ENCODE measurements at regions not wholly inside any gene's neighbourhood (a gene's known extent, or its start where the extent isn't known, plus 50 kb on each side); places are given as distances from the start of the nearest gene placed in this dataset.

DNA sequence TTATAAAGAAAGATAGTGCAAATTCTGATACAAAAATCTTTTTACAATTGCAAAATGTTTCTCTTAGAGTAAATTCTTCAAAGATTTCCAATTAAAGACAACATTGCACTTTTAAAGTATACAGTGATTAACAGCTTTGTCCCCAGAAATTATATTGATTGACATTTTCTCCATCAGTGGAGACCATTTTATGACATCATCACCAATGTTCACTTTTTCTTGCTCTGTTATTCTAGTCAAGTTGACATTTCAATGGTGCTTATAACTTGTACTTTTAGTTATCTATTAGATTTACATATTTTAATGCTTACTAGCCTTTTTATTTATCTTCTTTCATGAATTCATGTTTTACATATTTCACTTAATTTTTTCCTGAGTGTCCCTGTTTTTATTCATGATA lies 524.8 kb downstream of the HAO1 start:
- DNase-seq (ENCODE audit: low spot score), result no peak

DNA sequence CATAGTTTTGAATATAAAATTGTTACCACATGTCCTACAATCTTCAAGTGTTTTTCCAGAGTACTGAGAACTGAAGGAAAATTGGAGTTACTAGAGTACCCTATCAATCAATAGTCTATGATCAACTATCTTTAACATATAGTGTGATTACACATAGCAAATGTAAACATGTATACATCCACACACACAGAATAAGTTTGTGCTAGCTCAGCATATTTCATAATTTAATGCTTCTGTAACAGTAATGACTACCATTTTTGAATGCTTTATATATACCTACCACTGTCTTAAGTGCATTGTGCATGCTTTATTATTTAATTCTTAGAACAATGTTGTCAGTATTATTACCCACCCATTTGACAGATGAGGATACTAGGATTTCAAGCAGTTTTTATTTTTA lies 523.9 kb downstream of the HAO1 start:
- DNase-seq (ENCODE audit: low spot score), result no peak

DNA sequence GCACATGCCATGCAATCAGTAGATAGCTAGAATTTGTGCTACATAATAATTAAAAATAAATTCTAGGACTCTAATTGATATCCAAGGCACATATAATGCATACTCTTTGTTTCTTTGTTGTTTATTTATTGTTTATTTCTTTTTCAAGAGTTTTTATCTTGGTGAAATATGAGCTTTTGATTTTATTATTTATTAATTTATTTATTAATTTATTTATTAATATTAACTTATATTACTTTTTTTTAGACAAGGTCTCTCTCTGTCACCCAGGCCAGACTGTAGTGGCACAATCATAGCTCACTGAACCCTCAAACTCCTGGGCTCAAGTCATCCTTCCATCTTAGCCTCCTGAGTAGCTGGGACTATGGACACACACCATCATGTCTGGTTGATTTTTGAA lies 519.9 kb downstream of the HAO1 start:
- DNase-seq (ENCODE audit: low spot score), result no peak

DNA sequence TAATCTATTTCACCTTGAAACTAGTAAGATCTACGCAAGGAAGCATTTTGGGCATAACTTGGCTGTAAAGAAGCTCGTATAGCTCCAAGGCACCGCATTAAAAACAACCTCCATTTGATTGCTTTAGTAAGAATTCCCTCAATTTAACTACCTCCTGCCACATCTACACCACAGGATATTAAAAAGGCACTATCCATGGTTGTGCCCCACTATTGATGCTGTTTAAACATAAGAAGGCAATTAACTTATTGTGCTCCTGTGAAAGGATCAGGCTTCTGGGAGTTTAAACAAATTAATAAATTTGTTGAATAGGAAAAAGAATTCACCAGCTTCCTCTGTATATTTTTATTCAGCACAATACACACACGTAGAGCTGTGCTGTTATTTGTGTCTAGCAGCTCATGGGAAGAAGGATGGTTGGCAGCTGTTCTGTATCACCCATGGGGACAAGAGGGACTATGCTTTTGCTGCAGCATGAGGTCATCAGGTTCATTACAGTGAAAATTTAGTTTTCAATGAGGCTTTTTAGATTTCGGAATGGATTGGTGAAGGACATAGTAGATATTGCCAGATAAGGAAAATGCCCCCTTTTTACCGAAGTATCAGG lies 513.3 kb downstream of the HAO1 start:
- DNase-seq (ENCODE audit: low spot score), result no peak

DNA sequence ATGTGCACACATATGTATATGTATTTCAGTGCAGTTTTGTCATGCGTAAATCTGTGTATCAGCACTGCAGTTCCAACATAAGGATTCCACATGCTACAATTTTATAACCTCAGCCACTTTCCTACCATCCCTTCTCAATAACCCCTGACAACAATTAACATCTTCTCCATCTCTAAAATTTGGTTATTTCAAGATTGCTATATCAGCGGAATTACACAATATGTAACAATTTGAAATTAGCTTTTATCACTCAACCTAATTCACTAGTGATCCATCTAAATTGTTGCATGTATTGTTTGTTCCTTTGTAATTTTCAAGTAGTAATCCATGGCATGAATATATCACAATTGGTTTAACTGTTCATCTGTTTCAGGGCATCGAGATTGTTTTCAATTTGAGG lies 511.3 kb downstream of the HAO1 start:
- no peak for DNase-seq (ENCODE audit: low spot score)

DNA sequence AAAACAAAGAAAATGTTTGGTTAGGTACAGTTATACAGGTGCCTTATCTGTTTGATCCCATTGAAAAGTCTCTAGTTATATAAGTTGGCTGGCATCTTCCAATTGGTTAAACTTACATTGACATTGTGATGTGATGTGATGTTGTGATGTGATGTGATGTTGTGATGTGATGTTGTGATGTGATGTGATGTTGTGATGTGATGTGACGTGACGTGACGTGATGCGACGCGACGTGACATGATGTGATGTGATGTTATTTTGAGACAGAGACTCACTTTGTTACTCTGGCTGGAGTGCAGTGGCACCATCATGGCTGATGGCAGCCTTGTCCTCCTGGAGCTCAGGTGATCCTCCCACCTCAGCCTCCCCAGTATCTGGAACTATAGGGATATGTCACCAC lies 507.6 kb downstream of the HAO1 start:
- DNase-seq (ENCODE audit: low spot score), result no peak

DNA sequence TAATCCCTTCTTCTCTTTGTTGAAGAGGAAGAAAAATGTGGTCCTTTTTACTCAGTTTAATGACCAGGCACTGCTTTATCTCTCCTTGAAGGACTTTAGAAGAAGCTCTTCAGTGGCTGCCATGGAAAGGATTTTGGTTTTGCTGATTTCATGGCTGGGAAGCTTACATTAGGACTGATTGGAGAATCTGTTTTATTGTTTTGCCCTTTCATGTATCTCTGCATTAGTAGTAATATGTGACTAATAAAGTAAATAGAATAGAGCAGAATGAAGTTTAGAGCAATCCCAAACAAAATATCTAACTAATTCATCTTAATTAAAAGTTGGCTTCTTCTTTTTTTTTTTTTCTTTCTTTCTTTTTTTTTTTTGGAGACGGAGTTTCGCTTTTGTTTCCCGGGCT lies 502.9 kb downstream of the HAO1 start:
- DNase-seq (ENCODE audit: low spot score), result no peak

DNA sequence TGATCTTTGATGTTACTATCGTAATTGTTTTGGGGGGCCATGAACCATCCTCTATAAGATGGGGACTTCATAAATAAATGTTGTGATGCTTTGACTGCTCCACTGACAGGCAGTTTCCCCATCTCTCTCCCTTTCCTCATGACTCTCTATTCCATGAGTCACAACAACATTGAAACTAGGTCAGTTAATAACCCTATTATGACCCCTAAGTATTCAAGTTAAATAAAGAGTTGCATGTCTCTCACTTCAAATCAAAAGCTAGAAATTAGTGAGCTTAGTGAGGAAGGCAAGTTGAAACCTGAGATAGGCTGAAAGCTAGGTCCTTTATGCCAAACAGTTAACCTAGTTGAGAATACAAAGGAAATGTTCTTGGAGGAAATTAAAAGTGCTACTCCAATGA lies 491.0 kb downstream of the HAO1 start:
- no peak for DNase-seq (ENCODE audit: low spot score)

DNA sequence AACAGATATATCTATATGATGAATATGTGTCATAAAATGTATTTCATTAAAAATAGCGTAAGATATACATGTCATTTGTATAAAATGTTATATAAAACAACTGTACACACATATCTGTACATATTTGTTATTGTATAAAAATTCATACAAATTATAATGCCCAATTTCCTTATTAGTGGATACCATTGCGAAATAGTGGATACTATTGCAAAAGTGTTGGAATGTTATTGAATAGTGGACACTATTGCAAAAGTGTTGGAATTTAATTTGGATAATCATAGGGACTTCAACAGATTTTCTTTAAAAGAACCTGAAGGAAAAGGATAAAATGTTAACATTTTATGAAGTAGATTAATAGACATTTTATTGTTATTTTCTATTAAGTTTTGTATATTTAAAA lies 487.4 kb downstream of the HAO1 start:
- DNase-seq (ENCODE audit: low spot score), result no peak

DNA sequence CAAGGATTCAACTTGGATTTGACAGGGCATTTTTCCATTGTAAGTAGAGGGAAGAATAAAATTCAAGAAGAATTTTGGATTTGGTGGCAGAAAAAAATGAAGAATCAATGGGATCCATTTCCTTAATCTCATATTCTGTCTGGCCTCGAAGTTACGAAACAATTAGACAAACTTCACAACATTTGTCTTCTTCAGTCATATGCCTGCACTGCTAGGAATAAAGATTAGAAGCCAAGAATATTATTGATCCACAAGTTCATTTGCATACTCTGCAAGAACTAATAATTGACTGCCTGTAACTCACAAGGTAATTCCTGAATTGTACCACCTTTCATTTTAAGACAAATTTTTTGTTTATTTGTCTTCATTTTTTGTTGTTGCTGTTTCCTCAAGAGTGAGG lies 486.2 kb downstream of the HAO1 start:
- DNase-seq (ENCODE audit: low spot score), result no peak

DNA sequence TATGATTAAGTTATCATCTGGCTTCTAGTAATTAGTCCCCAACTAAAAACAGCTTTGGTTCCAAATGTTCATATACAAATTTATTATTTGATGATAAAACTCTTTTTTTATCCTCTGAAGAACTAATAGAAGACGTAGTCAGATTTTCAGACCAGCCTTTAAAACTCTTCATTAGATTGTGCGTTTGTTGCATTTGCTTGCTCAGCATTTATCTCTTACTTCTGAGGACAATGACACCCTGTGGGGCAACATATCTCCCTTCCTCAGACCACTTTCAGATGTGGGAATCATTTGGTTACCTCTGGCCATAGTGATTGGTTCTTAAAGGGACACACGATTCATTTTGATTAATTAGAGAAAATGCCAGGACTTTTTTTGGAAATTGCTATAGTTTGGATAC lies 481.8 kb downstream of the HAO1 start:
- no peak for DNase-seq (ENCODE audit: low spot score)

DNA sequence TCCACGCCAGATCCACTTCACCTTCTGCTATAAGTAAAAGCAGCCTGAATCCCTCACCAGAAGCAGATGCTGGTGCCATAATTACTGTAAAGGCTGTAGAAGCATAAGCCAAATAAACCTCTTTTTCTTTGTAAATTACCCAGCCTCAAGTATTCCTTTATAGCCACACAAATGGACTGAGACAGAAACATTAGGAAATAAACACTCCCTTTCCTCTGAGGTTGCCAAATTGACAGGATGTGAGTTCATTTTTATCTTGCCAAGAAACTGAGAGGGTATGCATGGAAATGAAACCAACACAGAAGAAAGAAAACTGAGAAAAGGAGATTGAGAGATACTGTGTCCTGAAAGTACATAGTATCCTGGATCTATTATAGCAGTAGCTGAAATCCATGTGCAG lies 481.2 kb downstream of the HAO1 start:
- DNase-seq (ENCODE audit: low spot score), result no peak

DNA sequence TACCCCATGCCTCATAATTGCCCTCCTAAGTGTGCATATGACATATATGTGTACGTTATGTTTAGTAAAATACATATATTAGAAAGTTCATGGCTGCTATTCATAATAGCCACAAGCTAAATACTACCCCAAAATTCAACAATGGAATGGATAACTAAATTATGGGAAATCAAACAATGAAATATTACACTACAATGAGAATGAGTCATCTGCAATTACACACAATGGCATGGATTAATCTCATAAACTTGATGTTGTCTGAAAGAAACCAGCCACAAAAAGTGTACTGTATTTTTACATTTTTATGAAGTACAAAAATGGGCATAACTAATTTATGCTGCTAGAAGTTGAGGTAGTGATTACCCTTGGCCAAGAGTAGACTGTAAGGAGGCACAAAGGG lies 477.0 kb downstream of the HAO1 start:
- no peak for DNase-seq (ENCODE audit: low spot score)

DNA sequence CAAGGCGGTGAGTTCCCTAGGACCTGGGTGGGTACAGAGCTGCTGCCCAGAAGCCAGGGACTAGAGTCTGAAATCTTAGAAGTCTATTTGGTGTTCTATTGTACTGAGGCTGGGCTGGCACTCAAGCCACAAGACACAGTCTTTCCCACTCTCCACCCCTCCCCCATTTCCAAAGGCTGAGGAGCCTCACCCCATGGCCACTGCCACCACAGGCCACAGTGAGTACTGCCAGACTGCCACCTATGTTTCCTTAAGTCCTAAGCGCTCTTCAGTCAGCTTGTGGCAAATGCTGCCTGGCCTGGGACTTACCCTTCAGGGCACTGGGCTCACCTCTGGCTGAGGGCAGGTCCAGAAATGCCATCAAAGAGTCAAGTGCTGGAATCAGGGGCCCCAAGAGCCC lies 469.3 kb downstream of the HAO1 start:
- DNase-seq (ENCODE audit: low spot score), result no peak

DNA sequence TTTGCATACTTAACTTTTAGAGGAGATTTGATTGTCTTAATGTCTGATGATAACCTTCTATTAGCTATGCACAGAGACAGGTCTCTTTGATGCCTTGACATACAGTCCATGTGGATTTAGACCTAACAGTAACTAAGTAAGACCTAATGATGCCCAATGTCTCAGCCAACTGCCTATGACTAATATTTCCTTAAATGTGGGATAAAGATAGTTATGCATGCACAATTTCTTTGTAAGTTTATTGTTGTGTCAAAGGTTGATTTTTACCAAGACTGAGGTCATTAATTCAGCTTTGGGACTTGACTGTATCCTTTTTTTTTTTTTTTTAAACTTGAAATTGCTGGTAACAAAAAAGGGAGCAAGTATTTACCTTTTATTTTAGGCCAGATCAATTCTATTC lies 450.0 kb downstream of the HAO1 start:
- DNase-seq (ENCODE audit: low spot score), result no peak

DNA sequence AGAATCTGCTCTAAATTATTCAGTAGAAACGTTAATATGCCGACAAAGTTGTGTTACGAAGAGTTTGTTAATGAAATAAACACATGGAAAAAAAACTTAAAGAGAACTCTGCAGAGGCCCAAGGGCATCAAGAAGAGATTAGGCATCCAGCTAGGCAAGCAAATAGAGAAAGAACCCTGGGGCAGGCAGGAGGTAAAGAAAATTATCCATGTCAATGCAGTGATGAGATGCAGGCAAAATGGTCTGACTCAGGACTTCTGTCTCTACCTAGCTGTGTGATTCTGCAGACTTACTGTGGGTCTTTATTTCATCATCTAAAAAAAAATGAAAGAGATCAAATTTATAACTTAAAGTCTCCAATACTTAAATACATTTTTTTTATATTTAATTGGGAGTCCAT lies 448.0 kb downstream of the HAO1 start:
- no peak for DNase-seq (ENCODE audit: low spot score)

DNA sequence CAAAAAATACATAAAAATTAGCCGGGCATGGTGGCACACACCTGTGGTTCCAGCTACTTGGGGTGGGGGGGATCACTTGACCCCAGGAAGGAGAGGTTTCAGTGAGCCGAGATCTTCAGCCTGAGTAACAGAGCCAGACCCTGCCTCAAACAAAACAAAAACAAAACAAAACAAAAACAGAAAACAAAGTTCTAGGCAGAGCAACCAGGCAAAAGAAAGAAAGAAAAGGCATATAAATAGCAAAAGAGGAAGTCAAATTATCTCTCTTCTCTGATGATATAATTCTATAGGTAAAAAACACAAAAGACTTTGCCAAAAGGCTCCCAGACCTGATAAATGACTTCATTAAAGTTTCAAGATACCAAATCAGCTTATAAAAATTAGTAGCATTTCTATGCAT lies 446.9 kb downstream of the HAO1 start:
- no peak for DNase-seq (ENCODE audit: low spot score)

DNA sequence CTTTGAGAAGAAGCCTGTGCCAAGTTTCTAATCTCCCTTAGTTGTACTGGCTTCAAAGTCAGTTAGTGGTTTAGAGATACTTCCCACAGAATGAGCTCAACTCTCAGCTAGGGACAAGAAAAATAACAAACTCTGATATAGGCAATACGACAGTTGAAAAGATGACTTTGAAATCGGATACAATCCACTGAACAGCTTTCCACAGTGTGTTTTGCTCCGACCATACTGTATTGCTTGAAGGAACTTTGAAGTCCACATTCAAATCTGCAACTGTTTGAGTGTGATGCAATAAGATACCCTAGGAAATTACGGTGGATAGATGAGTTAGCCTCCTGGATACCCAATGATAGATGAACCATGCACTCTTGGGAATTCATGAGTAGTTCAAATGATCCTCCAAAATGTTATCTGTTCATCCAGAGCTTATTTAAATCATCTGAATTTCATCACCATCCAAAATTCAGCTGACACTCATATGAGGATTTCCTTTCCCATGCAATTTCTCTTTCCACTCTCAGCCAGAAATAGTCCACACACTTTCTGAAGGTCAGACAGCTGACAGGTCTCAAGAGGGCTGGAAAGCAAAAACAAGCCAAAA lies 443.8 kb downstream of the HAO1 start:
- no peak for DNase-seq (ENCODE audit: low spot score)

DNA sequence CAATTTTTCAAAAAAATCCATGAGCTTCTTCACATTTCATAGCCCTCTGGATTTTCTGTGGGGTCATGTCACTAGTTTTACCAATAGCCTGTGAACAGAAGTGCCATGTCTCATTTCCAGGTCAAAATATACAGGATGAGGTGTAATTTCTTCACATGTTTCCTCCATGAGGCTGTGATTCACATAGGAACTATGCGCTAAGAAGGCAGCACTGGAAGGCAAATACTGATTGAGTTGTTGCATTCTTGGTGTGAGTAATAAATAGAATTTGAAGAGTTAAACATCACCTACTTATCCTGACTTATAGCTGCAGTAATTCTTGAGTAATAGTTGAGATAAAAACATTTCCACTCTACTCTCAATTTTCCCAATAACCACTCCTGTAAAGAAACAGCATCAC lies 442.3 kb downstream of the HAO1 start:
- no peak for DNase-seq (ENCODE audit: low spot score)

DNA sequence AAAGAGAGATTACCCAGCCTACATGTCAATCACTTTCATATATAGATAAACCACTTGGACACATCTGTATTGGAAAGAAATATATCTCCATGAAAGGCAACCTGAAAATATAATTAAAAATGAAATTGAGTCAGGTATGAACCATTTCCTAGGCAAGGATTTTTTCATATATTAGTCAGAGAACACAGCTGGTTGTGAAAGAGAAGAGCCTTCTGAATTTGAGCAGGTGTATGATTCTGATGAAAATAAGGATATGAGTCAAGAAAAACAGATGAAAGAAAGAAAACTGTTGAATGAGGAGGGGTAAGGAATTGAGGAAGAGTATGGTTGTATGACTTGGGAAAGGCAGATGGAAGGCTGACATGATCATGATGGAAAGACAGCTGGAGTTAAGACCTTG lies 441.1 kb downstream of the HAO1 start:
- DNase-seq (ENCODE audit: low spot score), result no peak

DNA sequence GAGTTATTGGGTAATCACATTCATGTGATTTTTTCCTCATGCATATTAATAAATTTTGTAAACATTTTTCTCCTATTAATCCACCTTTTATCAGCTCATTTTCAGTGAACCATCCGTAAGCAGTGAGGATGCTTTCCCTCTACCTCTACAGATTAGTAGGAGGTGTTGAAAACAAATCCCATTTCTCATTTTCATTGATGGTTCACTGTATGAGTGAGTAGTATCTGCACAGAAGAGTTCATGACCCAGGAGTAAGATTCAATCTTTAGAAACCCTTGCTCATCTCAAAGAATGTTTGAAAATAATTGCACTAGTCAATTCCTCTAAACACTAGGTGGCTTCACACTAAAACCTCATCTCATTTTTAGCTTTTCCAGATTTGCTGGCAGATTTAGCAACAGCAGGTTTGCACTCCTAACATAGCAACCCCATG lies 440.0 kb downstream of the HAO1 start:
- no peak for DNase-seq (ENCODE audit: low spot score)

DNA sequence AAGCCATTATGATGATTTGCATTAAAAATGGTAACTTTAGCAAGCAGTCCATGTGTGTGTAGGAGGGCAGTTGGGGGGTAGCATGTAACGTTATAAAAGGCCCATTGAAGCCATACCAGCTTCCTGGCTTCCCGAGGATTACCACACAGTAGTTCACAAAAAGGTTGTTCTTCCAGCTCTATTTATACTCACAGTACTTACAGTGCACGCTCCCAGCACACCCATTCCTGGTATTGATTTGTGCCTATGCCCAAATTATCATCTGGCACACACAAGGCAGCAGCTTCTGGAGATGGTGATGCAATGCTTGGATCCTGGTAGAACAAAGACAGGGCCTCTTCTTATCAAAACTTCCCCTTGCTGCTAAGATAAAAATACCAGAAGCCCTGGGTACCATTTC lies 436.8 kb downstream of the HAO1 start:
- no peak for DNase-seq (ENCODE audit: low spot score)

DNA sequence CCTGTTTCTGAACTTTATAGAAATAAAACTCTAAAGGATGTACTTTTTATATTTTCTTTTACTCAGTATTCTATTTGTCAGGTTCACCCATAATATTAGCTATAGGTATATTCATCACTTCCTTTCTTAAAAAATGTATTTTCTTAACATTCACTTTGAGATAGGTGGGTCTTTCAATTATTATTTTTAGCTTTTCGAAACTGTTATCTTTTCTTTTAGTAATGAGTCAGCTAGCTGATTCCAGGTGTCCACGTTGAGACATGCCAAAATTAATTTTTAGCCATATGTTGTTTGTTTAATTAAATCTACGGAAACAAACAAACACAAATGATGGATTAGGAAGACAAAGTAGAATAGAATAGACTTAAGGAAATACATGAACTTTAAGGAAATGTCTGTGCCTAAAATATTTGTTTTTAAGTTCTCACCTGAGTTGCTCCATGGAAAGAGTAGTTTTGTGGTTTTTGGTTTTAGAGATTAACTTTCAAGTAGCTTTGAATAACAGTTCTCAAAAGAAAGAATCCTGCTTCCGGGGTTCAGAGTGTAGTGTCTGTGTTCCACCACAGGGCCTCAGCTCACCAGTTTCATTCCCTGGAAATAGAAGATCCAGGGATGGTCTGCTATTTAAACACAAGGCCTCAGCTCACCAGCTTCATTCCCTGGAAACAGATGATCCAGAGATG lies 435.0 kb downstream of the HAO1 start:
- DNase-seq (ENCODE audit: low spot score), result no peak

DNA sequence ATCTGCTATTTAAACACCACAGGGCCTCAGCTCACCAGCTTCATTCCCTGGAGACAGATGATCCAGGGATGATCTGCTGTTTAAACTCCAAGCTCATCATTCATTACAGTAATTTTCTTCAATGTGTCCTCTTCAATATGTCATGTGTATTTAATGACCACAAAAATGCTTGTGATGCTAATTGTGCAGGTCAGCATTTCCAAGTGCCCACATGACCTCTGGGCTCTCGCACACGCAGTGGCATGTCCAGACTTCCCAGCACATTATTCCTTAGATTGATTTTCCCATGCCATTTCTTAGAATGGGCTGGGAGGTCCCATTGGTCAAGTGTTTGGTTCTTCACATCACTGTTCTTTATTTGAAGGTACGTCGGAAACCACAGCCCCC lies 434.4 kb downstream of the HAO1 start:
- DNase-seq (ENCODE audit: low spot score), result no peak
